Sigmoid colon (tissue), 6 donors: ENCODE measurements at regions not wholly inside any gene's neighbourhood (a gene's known extent, or its start where the extent isn't known, plus 50 kb on each side); places are given as distances from the start of the nearest gene placed in this dataset.
"Not testable (repeated sequence)": the region's sequence is repeated elsewhere in the genome, so short reads cannot be mapped to it uniquely, and the experiment has no call there.

Source experiments
- DNase-seq: peaks from one replicate; pipeline ENCODE4 v3.0.0-alpha.2; 2019
- H3K27ac ChIP-seq, 4 donors: fragments of 200-600 bp; sonication (generic); one replicate each; pipeline ENCODE4 v1.5.1; 2016 to 2019; ENCODE audit warnings: mild to moderate bottlenecking in 1 of 4
- H3K27me3 ChIP-seq, 3 donors: fragments of 200-600 bp; sonication (generic); one replicate each; pipeline ENCODE4 v1.5.1; 2019; ENCODE audit warnings: mild to moderate bottlenecking in 1 of 3
- H3K36me3 ChIP-seq, 4 donors: fragments of 200-600 bp; sonication (generic); one replicate each; pipeline ENCODE4 v1.5.1; 2016 to 2019
- H3K4me1 ChIP-seq, 4 donors: fragments of 200-600 bp; sonication (generic); one replicate each; pipeline ENCODE4 v1.5.1; 2017 to 2019
- H3K4me3 ChIP-seq, 4 donors: fragments of 200-600 bp; sonication (generic); one replicate each; pipeline ENCODE4 v1.5.1; 2017 to 2019; ENCODE audit warnings: mild to moderate bottlenecking in 2 of 4, moderate library complexity in 1 of 4
- H3K9me3 ChIP-seq, 4 donors: fragments of 200-600 bp in 3 of 4; sonication (generic) in 3 of 4; one replicate each; pipeline versions ENCODE4 v1.5.1 to v1.6.1; 2013 to 2019
- CTCF ChIP-seq, 4 experiments: fragments of 450-650 bp in 3 of 4; fragments of 200-600 bp in 1 of 4; IDR thresholded peaks; one replicate each; pipeline ENCODE4 v1.5.1; 2016 to 2019; ENCODE audit warnings: antibody characterized with exemption in 4 of 4, mild to moderate bottlenecking in 3 of 4, moderate library complexity in 2 of 4
- EP300 ChIP-seq, 4 donors: sonication (generic); formaldehyde crosslinking; IDR thresholded peaks; one replicate each; pipeline ENCODE4 v1.6.1; 2017; ENCODE audit warnings: antibody characterized with exemption in 4 of 4
- POLR2A ChIP-seq, 2 donors: fragments of 450-650 bp; IDR thresholded peaks; one replicate each; pipeline ENCODE4 v1.6.1; 2016; ENCODE audit warnings: antibody characterized with exemption in 2 of 2, mild to moderate bottlenecking in 2 of 2, moderate library complexity in 2 of 2
- POLR2AphosphoS5 ChIP-seq, 4 donors: sonication (generic); formaldehyde crosslinking; IDR thresholded peaks; one replicate each; pipeline ENCODE4 v1.6.1; 2017; ENCODE audit warnings: antibody characterized with exemption in 4 of 4
- WGBS, 2 donors: extraction: QIAGEN DNeasy Blood & Tissue Kit; methylation state at CpG; one replicate each; pipeline ENCODE4 v1.1.7; 2013; 5-methylcytosine and 5-hydroxymethylcytosine counted together
- intact Hi-C: fragments of 100-400 bp; cut with DNase I; formaldehyde crosslinking; loops from one replicate; pipeline ENCODE4 v1.15.1; 2023
- donor health status: healthy with polysubstance abuse.
- donor health status: healthy.

GRCh38 chr5:159522841-159523240, 192.6 kb upstream of the IL12B start:
- Histone ChIP-seq H3K9me3 (no peaks in the 10 kb centered on the region), H3K36me3 (no peaks in the 10 kb centered on the region), H3K4me3 (no peak overlapping the region), H3K4me1 (peaks cover 0 to 5% (median 2%) of the 10 kb centered on the region in 4 donors), H3K27ac (no peak overlapping the region), H3K27me3 (no peaks in the 10 kb centered on the region)
- no peak for TF ChIP-seq EP300 (IDR thresholded peaks at IDR 0.05)
- no peak for TF ChIP-seq POLR2A (IDR thresholded peaks at IDR 0.05)
- TF ChIP-seq CTCF (IDR thresholded peaks at IDR 0.05), result no peak
- TF ChIP-seq POLR2AphosphoS5 (IDR thresholded peaks at IDR 0.05), result no peak
- DNase-seq, result no peak
- intact Hi-C loops, result loop anchor here (10.0 kb wide), 1 partner anchor 392 kb away; the partner anchor contains the start of gene ADRA1B
- 84 to 92% methylated on average over 2 of the region's 2 CpGs for WGBS, 2 donors

GRCh38 chr5:159524279-159524678, 194.0 kb upstream of the IL12B start:
- 72 to 84% methylated on average over 2 of the region's 2 CpGs for WGBS, 2 donors
- not testable (repeated sequence) for H3K4me3 ChIP-seq, H3K9me3 ChIP-seq, H3K4me1 ChIP-seq, H3K27ac ChIP-seq, H3K36me3 ChIP-seq, H3K27me3 ChIP-seq, DNase-seq
- intact Hi-C loops, result loop anchor here (10.0 kb wide), 1 partner anchor 391 kb away; the partner anchor contains the start of gene ADRA1B

GRCh38 chr5:159525117-159525516, 194.8 kb upstream of the IL12B start:
- TF ChIP-seq EP300 (IDR thresholded peaks at IDR 0.05) (no peak), POLR2AphosphoS5 (IDR thresholded peaks at IDR 0.05) (no peak), POLR2A (IDR thresholded peaks at IDR 0.05) (no peak), CTCF (IDR thresholded peaks at IDR 0.05) (no peak)
- H3K4me1 ChIP-seq, result no peaks in the 10 kb centered on the region
- H3K4me3 ChIP-seq, result no peak overlapping the region
- no peak overlapping the region for H3K27ac ChIP-seq
- H3K27me3 ChIP-seq, result no peaks in the 10 kb centered on the region
- H3K36me3 ChIP-seq, result no peaks in the 10 kb centered on the region
- 40 to 66% methylated on average over 4 of the region's 4 CpGs for WGBS, 2 donors
- no peak for DNase-seq
- H3K9me3 ChIP-seq, result peaks cover 0 to 3% (median 3%) of the 10 kb centered on the region in 4 donors
- intact Hi-C loops, result loop anchor here (10.0 kb wide), 1 partner anchor 390 kb away; the partner anchor contains the start of gene ADRA1B

- TF ChIP-seq EP300 (IDR thresholded peaks at IDR 0.05) (no peak), CTCF (IDR thresholded peaks at IDR 0.05) (no peak), POLR2AphosphoS5 (IDR thresholded peaks at IDR 0.05) (no peak), POLR2A (IDR thresholded peaks at IDR 0.05) (no peak)
- no peak overlapping the region for H3K4me3 ChIP-seq
- no peaks in the 10 kb centered on the region for H3K36me3 ChIP-seq
- H3K9me3 ChIP-seq, result peaks cover 0 to 3% (median 3%) of the 10 kb centered on the region in 4 donors
- DNase-seq, result no peak
- WGBS, 2 donors, result 73 to 78% methylated on average over 4 of the region's 4 CpGs
- intact Hi-C loops, result loop anchor here (10.0 kb wide), 1 partner anchor 387 kb away; the partner anchor contains the start of gene ADRA1B
- H3K27ac ChIP-seq, result no peak overlapping the region
- H3K27me3 ChIP-seq, result no peaks in the 10 kb centered on the region
- H3K4me1 ChIP-seq, result no peaks in the 10 kb centered on the region
These were observed 197.4 kb upstream of the IL12B start for GRCh38 chr5:159527546-159528254.

GRCh38 chr5:159531554-159532105, 201.3 kb upstream of the IL12B start:
- no peak for TF ChIP-seq EP300 (IDR thresholded peaks at IDR 0.05)
- DNase-seq, result no peak
- intact Hi-C loops, result no loop called here

More at GRCh38 chr5:159531554-159532105, 201.3 kb upstream of the IL12B start:
- Histone ChIP-seq H3K27me3 (no peaks in the 10 kb centered on the region), H3K36me3 (no peaks in the 10 kb centered on the region), H3K4me1 (no peaks in the 10 kb centered on the region), H3K27ac (no peak overlapping the region), H3K4me3 (no peak overlapping the region), H3K9me3 (peaks cover 0 to 3% (median 3%) of the 10 kb centered on the region in 4 donors)
